HEK293 (cell line): ENCODE measurements at regions not wholly inside any gene's neighbourhood (a gene's known extent, or its start where the extent isn't known, plus 50 kb on each side); places are given as distances from the start of the nearest gene placed in this dataset.
"Not testable (repeated sequence)": the region's sequence is repeated elsewhere in the genome, so short reads cannot be mapped to it uniquely, and the experiment has no call there.

Source experiments
- CTCF ChIA-PET: fragments of 350-600 bp; formaldehyde crosslinking; extraction: SDS; loops from one replicate; lab custom pipeline; 2021; ENCODE audit warnings: antibody characterized with exemption; lab: Yijun Ruan, JAX
- POLR2A ChIA-PET: fragments of 300-600 bp; formaldehyde crosslinking; extraction: SDS; loops from one replicate; lab custom pipeline; 2020; ENCODE audit warnings: antibody characterized with exemption, inconsistent platforms; lab: Yijun Ruan, JAX
- H3K27ac ChIP-seq: fragments of 200-500 bp; sonication (Bioruptor generic); 2 replicates; pipeline ENCODE4 v1.5.1; 2014; ENCODE audit warnings: low read depth, low read length, control low read depth, inconsistent platforms; ENCODE audit errors: extremely low read depth
- H3K36me3 ChIP-seq, 2 experiments: fragments of 200-500 bp in 1 of 2; sonication (Bioruptor generic) in 1 of 2; 1 replicate in 1 of 2; 2 replicates in 1 of 2; pipeline ENCODE4 v1.5.1; 2014 to 2017; ENCODE audit warnings: inconsistent platforms in 2 of 2, low read length in 2 of 2; ENCODE audit not compliant: control insufficient read depth in 2 of 2, insufficient read depth in 1 of 2
- H3K4me1 ChIP-seq: fragments of 200-500 bp; sonication (Bioruptor generic); 2 replicates; pipeline ENCODE4 v1.5.1; 2014; ENCODE audit warnings: mild to moderate bottlenecking, low read length, inconsistent platforms; ENCODE audit not compliant: control insufficient read depth, insufficient read depth
- H3K4me3 ChIP-seq: 2 replicates; pipeline ENCODE4 v1.5.1; 2011; ENCODE audit warnings: low read depth, mild to moderate bottlenecking, control low read depth, low read length, moderate library complexity
- H3K9me3 ChIP-seq: fragments of 200-500 bp; sonication (Bioruptor generic); 2 replicates; pipeline ENCODE4 v1.5.1; 2014; ENCODE audit warnings: low read depth, low read length, inconsistent platforms; ENCODE audit not compliant: control insufficient read depth, insufficient read depth
- AEBP2 ChIP-seq: fragments of 450-650 bp; formaldehyde crosslinking; IDR thresholded peaks from 2 replicates; pipeline ENCODE4 v1.5.1; 2016; ENCODE audit warnings: missing biosample characterization, missing genetic modification characterization, borderline replicate concordance
- FEZF1 ChIP-seq: fragments of 450-650 bp; formaldehyde crosslinking; IDR thresholded peaks from 2 replicates; pipeline ENCODE4 v1.5.1; 2016; ENCODE audit warnings: missing biosample characterization, missing genetic modification characterization
- IKZF3 ChIP-seq: fragments of 450-650 bp; IDR thresholded peaks from 2 replicates; pipeline ENCODE4 v1.5.0; 2018; ENCODE audit warnings: missing biosample characterization, mild to moderate bottlenecking, missing genetic modification characterization, moderate library complexity
- MEIS1 ChIP-seq: sonication (generic); formaldehyde crosslinking; IDR thresholded peaks from 2 replicates; pipeline ENCODE4 v1.8.1; 2022; ENCODE audit warnings: missing genetic modification reagents, mild to moderate bottlenecking, borderline replicate concordance
- YY1 ChIP-seq: fragments of 450-650 bp; formaldehyde crosslinking; IDR thresholded peaks from 2 replicates; pipeline ENCODE4 v1.5.1; 2018; ENCODE audit warnings: missing biosample characterization, missing genetic modification characterization
- YY2 ChIP-seq: fragments of 450-650 bp; formaldehyde crosslinking; IDR thresholded peaks from 2 replicates; pipeline ENCODE4 v1.5.1; 2016; ENCODE audit warnings: missing biosample characterization, missing genetic modification characterization
- ZBTB49 ChIP-seq: fragments of 450-650 bp; formaldehyde crosslinking; IDR thresholded peaks from 2 replicates; pipeline ENCODE4 v1.5.1; 2016; ENCODE audit warnings: missing biosample characterization, missing genetic modification characterization, low read depth
- ZBTB7A ChIP-seq: fragments of 450-650 bp; formaldehyde crosslinking; IDR thresholded peaks from 2 replicates; pipeline ENCODE4 v1.5.1; 2016; ENCODE audit warnings: low read depth, missing biosample characterization, missing genetic modification characterization
- ZNF214 ChIP-seq: fragments of 450-650 bp; formaldehyde crosslinking; IDR thresholded peaks from 2 replicates; pipeline ENCODE4 v1.5.1; 2017; ENCODE audit warnings: missing biosample characterization, mild to moderate bottlenecking, missing genetic modification characterization, borderline replicate concordance
- ZNF555 ChIP-seq: fragments of 450-650 bp; formaldehyde crosslinking; conservative IDR thresholded peaks from 2 replicates; pipeline ENCODE4 v1.5.1; 2017; ENCODE audit warnings: missing biosample characterization, mild to moderate bottlenecking, missing genetic modification characterization, inconsistent platforms
- ZNF645 ChIP-seq: fragments of 450-650 bp; formaldehyde crosslinking; IDR thresholded peaks from 2 replicates; pipeline ENCODE4; 2016; ENCODE audit warnings: missing biosample characterization, missing genetic modification characterization

GRCh38 chr9:39588500-39589137 lies 233.2 kb downstream of the SPATA31A1 start (continued):
- TF ChIP-seq ZBTB49 (tag by site-specific recombination) (no peak), ZNF214 (tag by site-specific recombination) (no peak), AEBP2 (tag by site-specific recombination) (no peak), YY2 (no peak), IKZF3 (tag by site-specific recombination) (no peak), ZNF555 (tag by site-specific recombination) (no peak), YY1 (tag by site-specific recombination) (no peak), MEIS1 (no peak), FEZF1 (tag by site-specific recombination) (no peak), ZBTB7A (no peak), ZNF645 (no peak)

GRCh38 chr9:39604089-39604488 lies 248.6 kb downstream of the SPATA31A1 start:
- H3K4me1 ChIP-seq, H3K9me3 ChIP-seq, CTCF ChIA-PET, H3K4me3 ChIP-seq, POLR2A ChIA-PET, H3K27ac ChIP-seq, H3K36me3 ChIP-seq: not testable (repeated sequence)

GRCh38 chr9:39611449-39612231 lies 256.2 kb downstream of the SPATA31A1 start:
- POLR2A ChIA-PET, H3K36me3 ChIP-seq, H3K9me3 ChIP-seq, H3K4me1 ChIP-seq, H3K27ac ChIP-seq, CTCF ChIA-PET, H3K4me3 ChIP-seq: not testable (repeated sequence)

- CTCF ChIA-PET, H3K4me3 ChIP-seq, H3K36me3 ChIP-seq, POLR2A ChIA-PET, H3K9me3 ChIP-seq, H3K4me1 ChIP-seq, H3K27ac ChIP-seq: not testable (repeated sequence)
Measured at GRCh38 chr9:39616480-39616879, 261.0 kb downstream of the SPATA31A1 start.

GRCh38 chr9:39624048-39624447 lies 268.6 kb downstream of the SPATA31A1 start:
- CTCF ChIA-PET, H3K9me3 ChIP-seq, H3K4me3 ChIP-seq: not testable (repeated sequence)

GRCh38 chr9:39632071-39632470 lies 276.6 kb downstream of the SPATA31A1 start:
- H3K9me3 ChIP-seq, POLR2A ChIA-PET, H3K27ac ChIP-seq, CTCF ChIA-PET, H3K4me3 ChIP-seq, H3K36me3 ChIP-seq, H3K4me1 ChIP-seq: not testable (repeated sequence)

More at GRCh38 chr9:39624048-39624447, 268.6 kb downstream of the SPATA31A1 start:
- H3K27ac ChIP-seq, H3K4me1 ChIP-seq, POLR2A ChIA-PET, H3K36me3 ChIP-seq: not testable (repeated sequence)

- CTCF ChIA-PET, H3K4me3 ChIP-seq, H3K27ac ChIP-seq, H3K36me3 ChIP-seq, H3K9me3 ChIP-seq, H3K4me1 ChIP-seq, POLR2A ChIA-PET: not testable (repeated sequence)
Measured at GRCh38 chr9:39649029-39649428, 293.6 kb downstream of the SPATA31A1 start.
